NCI-H774 (cell line): ENCODE measurements at regions not wholly inside any gene's neighbourhood (a gene's known extent, or its start where the extent isn't known, plus 50 kb on each side); places are given as distances from the start of the nearest gene placed in this dataset.

ENCODE experiments used
- DNase-seq: peaks from one replicate; lab custom pipeline; 2025; lab: John Stamatoyannopoulos, UW

DNA sequence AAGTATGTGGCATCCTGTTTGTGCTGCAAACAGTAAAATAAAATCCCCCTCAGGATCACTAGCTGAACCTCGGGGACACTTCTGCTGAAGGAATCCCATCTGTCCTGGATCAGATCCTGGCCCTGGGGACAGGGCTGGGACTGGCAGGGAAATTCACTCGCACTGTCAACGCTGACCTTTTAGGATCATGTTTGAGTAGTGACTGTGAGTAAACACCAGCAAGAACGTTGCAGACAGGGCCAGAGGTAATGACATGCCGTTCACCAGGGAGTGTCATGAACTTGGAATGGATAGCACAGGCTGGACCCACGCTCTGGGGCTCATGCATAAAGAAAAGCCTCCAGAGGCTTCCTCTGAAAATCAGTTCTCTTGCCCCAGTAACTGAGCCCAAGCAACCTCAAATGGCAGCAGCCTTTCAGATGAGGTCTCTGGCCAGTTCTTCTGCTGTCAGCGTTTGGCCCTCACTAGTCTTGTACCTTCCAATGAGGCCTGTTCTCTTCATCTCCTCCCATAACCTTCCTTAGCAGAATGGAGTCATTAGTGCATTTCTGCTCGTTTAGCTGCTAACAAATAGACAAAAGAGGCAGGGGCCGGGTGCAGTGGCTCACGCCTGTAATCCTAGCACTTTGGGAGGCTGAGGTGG, 51.0 kb upstream of the BARX2 start:
- DNase-seq: peak; percentile 73

DNA sequence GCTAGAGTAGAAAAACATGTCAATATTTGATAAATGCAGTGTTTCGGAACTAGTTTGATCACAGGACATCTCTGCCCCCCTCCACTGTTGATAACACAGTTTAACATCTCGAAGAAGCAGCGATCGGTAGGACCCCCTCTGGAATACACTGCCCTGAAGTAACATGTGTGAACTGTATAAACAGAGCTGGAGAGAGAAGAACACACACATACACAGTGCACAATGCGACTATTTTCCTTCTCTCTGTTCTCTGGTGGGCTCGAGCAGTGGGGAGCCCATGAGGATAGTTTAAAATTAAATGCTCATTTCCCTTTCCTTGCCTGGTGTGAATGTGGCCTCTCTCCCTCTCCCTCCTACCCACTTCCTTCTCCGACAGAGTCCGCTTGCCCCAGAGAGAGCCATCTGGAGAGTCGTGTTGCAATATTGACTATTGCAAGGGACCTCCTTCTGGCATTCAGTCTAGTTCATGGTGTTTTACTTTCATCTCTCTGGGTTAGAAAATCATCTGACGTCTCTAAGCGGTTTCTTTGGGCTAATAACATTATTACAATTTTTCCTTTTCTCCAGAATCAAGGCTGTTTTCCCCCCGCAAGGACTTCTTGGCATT, 51.6 kb upstream of the BARX2 start:
- DNase-seq: peak; percentile 50

DNA sequence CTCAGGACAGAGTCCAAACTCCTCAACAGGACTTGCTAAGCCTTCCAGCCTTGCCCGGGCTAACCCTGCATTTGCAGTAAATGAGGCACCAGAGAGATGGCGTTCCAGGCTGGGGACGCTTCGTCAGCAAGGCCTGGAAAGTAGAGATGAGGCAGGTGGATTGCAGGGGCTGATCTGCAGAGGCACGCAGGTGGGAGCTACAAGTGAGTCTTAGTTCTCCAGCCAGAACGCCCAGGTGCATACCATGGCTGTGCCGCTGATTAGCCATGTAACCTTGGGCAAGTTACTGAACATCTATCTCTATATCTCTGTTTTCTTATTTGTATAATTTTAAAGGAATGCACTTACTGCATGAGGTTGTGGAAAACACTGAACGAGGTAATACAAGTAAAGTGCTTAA, 52.7 kb upstream of the BARX2 start:
- no peak for DNase-seq

DNA sequence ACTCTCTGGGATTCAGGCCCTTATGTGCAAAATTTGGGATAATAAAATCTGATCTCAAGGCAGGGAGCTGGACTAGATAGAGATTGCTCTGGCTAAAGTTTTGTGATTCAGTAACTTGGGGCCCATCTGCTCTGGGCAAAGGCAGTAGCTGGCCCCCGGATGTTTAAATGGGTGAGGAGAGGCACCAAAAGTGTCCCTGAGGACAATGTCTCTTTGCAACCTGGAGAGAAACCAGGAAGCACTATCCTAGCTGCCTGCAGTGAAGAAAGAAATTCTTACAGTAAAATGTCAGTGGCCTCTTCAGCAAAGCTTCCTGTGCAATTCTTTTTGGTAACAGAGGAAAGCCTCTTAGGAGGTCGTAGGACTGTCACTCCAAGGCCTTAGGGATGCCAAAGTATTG, 54.6 kb upstream of the BARX2 start:
- no peak for DNase-seq

DNA sequence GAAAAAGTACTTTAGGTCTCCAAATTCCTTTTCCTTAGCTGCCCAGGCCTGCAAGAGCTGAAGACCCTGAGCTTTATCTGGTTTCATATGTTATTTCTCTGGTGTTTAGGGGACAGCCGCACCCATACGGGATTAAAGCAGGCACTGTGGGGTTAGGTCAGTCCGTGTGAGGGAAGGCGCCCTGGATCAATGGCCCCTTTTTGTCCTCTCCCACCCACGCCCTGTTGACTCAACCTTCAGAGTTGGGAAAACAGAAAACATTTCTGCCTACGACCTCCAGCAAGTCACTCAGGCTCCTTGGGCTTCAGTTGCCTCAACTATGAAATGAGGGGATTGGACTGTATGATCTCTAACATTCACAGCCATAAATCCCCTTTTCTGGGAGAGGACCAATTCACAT, 55.2 kb upstream of the BARX2 start:
- DNase-seq: no peak

DNA sequence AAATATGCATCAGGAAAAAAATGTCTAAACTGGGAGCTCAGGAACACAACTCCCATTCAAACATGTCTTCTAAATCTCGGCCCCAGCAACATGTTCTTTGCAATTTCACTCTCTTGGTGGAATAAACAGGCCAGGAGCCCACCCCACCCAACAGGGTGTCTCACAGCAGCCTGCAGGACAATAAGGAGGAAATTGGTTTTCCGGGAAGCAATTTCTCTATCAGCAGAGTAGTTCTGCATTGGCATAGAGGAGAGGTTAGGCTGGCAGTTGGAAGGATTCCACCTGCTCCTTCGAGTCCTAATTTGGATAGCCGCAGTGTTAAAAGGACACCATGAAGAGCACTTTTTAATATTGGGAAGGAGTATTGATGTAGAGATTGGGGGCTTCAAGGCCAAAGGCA, 55.9 kb upstream of the BARX2 start:
- no peak for DNase-seq

DNA sequence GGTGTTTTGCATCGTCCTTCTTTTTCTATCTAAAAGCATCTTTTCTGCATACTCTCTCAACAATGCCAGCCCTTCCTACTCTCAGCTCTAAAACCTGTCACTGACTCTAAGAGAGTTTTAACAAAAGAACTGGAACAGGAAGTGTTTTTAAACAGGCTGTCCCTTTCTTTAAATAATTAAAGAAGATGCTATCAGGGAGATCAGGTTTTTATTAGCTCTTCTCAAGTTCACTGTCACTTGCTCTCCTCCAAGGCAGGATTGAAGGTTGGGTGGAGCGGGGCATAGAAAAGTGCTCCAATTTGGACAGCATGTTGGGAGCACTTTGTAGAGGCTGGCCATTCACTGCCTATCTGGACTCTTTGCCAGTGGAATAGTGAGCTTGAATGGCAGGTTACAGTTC, 56.4 kb upstream of the BARX2 start:
- DNase-seq: no peak

DNA sequence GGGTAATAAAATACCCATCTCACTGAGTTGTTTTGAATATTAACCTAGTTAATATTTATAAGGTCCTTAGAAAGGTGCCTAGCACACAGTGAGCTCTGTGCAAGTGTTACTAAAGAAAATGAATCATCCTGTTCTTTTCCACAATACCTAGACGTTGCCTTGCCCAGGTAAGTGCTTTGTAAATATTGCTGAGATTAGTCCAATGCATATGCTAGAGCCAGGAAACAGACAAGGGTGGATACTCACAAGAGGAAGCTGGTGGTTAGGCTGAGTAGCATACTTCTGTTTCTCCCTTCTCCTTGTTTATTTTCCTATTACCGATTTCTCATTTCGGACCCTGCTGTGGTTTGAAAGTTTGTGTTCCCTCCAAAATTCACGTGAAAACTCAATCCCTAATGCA, 58.1 kb upstream of the BARX2 start:
- DNase-seq: peak; percentile 58

DNA sequence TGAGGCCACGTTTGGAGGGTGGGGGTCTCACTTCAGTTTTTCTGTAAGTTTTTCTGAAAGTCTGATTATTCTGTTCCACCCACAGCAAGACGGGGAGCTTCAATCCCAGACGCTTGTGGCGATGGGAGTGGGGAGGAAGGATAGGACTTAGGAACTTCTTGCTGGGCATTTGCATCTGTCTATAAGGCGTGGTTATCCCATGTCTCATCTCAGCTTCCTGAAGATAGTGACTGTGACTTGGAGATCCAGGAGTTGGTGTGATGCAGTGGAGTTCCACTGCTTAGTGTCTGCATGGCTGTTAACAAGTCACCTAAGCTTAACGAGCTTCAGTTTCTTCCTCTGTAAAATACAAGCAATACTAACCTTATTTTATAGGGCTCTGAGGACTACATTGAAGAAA, 58.9 kb upstream of the BARX2 start:
- DNase-seq: no peak

DNA sequence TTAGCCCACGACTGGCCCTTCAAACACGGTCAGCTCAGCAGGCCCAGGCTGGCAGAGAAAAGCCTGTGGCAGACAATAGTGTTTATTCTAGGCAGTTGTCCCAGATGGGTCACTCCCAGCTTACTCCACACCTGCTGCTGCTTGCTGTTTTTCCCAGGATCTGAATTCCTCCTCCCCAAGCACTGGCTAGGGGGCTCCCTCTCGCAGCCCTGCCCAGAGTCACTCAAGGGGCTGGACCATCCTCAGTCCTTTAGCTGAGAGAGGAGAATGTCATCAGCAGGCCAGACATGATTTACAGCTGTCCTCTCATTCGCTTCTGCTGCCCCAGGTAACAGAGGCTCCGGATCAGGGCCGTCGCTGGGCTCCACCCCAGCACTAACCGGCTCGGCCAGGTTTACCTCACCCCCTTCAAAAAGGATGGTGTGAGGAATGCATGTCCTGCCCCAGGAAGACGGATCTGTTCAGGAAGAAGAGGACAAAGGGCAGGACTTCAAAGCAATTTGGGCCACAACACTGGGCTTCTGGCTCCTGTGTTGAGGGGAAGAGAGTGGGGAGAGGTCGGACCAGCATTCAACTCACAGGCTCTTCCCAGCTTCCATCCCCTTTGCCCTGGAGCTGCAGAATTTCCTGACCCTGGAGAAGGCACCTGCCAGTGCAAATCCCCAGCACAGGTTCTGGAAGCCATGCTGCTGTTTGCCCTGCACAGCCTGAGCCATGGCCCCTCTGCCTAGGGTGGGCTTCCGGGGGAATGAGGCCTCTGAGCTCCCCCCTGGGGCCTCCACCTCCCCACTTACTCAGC, 59.7 kb upstream of the BARX2 start:
- peak; percentile 87 for DNase-seq

DNA sequence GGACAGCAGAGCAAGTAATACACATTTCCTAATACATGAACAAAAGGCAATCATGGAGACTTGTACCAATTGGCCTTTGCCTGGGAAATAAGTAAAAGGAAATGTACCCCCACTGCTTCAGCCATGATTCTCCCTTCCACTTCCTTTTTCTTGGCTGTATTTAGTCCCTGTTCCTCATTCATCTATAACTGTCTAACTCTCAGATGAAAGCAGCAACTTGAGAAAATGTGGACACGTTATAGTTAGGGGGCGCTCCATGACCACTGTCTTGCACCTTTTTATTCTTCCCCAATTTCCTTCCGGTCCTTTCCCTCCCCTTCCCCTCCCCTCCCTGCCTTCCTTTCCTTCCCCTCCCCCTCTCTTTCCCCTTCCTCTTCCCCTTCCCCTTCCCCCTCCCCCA, 61.3 kb upstream of the BARX2 start:
- no peak for DNase-seq

DNA sequence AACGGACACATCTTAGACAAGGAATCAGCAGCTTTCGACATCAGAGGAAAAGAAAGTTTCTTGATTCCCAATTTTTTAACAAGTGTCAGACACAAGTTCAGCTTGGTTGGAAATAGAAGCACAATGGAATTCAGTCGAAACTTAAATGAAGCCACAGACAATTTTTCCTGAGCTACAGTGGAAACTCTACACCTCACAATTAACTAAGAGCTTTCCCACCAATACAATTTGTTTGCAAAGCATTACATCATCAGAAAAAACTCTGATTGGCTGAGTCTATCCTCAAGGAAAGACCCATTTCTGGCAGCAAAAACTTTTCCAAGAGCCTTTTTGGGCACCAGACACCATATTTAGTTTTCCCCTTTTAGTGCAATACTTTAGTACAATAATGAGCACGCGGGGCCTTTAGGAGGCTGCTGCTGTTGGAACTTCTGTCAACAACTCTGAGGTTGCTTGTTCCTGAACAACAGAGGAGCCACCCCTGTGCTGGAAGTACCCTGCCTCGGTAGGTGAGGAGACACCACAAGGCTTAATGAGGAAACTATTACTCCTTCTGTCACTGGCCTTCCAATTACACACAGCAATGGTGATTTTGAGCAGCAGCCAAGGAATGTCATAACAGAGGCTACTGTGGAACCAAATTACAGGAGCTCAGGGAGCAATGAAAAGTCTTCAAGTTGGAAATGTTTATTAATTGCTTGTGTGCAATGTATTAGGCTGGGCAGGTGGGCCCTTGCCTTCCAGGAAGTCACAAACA, 61.9 kb upstream of the BARX2 start:
- peak; percentile 63 for DNase-seq

DNA sequence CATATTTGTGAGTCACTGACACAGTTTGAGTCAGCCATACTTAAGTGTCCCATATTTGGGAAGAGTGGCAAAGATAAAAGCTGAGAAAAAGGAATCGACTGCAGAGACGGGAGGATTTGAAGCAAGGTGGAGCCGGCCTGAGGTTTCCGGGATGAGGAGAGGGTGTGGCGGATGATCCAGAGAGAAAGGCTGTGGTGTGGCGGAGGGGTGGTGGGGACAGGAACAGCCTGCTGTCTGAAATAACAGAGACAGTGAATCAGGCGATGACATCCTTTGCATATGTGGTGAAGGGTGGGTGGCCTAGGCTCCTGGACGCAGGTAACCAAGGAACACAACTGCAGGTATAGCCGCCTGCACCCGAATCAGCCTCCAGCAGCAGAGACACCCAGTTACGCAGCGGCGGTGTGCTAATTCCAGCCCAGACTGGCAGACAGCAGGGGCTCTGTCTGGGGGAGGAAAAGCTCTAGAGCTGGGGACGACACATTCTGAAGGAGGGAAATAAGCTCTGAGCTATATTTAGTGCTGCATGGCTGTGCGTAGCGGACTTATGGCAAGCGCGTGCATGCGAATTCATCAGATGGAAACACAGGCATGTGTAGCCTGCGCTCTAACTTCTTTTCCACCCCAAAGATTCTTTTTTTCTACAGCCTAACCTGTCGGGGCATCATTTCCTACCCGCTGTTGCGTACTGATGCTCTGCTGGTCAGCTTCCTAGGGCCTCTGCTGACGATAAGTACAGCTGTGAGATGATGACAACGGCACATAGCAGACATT, 62.7 kb upstream of the BARX2 start:
- DNase-seq: no peak

DNA sequence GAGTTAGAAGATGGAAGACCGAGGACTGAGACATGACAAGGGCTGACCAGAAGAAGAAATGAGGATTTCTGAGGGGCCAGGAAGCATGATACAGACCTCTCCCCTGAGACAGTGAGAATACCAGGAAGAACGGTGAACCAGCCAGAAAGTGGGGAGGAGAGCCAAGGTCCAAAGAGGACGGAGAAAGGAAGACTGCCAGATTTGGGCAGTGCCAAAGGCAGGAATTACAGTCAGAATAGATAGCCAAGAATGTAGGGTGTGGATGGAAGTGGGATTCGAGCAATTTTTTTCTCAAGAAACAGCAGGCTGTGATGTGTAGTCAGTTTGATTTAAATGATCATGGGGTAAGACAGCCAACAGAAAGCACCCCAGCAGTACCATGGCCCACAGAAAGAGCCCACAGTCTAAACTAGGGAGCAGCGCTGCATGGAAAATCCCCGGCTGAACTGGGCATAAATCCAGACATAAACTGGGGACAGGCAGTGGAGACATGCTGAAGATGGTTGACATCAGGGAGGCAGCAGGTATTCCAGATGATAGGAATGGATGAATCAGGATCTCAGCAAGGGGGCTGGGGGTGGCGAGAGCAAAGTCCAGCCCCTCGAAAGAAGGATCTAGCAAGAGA, 67.3 kb upstream of the BARX2 start:
- DNase-seq: no peak

DNA sequence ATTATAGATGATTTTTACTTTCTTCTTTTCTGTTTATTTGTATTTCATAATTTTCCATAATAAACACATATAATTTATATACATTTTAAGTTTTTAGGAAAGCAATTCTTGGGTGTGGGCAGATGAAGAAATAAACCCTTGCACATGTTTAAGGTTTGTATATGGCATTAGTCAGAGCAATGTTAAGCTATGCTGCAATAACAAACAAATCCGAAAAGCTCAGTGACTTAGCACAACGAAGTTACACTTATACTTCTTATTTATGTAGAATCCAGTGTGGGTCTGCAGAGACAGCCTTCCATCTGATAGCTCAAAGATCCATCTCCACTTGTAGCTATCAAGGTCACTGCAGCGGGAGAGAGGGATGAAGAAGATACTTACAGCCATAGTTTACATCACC, 68.5 kb upstream of the BARX2 start:
- no peak for DNase-seq

DNA sequence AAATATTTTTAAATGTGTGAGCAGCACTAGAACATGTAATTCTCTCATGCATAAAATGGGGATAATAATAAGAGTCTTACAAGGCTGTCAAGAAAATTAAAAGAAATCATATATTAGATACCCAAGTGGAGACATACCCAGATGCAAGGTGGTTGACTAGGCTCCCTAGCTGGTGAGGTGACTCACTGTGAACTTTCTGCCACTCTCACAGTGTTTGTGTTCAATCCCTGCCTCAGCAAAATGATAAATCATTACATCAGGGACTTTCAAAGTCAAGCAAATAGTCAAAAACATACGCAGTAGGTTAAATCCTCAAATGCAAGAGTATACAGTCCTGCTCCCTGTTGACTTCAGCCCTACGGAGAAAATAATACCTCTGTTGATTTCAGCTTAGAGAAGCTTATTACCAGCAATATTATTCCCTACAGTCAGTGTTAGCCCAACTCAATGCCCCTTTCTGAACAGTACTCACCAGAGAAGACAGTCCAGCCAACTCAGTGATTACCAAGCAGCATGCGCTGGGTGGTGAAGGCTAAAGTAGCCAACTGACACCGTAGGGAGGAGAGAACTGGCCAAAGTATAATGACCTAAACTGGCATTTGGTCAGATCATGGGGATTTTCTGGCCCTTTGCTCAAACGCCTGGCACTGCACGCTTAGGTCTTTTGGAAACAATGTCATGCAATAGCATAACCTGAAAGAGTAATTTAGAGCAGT, 73.1 kb upstream of the BARX2 start:
- DNase-seq: no peak

DNA sequence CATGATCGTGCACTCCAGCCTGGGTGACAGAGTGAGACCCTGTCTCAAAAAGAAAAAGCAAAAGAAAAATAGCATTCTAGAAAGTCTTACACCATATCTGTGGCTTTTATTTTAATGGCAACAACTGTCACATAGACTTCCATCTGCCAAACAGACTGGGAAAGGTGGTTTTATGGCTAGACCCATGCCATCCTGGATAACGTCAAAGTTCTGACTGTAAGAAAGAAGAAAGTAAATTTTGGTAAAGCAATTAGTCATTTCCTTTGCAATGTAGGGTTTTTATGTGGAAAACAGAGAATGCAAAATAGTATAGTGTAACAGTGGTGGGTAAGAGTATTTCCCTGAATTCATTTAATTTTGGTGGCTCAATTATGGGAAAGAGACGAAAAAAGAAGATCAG, 75.5 kb upstream of the BARX2 start:
- no peak for DNase-seq

DNA sequence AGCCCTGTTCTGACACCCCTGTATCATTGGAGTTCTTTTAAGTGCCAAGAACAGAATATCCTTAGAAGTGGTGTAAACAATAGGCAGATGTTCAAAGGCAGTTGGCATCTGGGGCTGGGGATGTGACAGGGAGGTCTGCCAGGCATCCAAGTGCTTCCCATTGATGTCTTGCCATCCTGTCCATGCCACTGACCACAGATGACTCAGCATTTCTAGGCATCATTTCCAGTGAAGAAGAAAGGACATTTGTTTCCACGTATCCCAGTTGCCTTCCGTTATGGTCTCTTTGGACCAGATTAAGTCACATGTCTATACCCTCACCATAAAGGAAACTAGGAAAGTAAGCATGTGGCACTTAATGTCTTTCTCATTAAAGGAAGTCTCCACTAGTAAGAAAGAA, 76.7 kb upstream of the BARX2 start:
- DNase-seq: no peak

DNA sequence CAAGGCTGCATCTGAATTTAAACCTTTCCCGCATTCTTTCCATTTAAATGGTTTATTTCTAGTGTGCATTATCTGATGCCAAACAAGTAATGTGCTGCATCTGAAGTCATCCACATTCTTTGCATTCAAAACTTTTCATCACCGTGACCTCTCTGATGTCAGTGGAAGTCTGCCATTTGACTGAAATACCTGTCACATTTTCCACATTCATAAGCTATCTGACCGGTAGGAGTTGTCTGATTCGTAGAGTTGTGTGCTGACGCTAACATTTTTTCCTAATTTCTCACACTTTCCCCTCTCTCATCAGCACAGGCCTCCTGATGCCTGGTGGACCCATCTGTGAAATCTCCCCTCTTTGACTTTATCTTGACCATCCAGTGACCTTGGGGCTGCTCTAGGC, 79.9 kb upstream of the BARX2 start:
- DNase-seq: no peak

DNA sequence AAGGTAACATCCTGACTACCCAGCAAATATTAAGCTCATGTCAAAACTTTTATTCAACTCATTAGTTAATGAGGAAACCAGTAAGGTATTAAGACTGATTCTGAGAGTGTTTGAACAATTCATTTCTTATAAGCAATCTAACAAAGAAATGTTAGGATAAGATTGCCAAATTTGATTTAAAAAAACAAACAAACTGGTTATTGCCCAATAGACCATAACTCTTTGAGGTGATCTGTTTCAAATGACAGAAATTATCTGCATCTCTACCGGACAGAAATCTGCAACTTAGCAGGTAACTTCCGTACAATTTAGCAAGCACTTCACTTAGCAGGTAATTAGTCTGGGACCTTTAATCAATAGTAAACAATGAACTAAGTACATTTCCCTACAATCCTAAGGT, 82.9 kb upstream of the BARX2 start:
- DNase-seq: no peak

DNA sequence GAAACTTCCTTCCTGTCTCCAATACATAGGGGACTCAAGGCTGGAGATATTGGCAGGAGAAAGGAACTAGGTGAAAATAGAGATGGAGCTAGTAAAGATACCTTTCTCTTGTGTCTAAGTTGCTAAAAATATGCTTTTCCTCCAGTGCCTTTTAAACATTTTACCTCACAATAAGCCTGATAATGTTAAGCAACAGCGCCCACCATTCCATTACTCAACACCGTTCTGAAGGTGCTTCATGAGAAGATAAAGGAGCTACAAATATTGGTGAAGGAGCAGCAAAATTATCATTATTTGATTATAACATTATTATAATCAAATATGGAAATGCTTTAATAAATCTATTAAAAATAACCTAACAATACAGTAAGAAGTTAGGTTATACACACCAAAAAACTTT, 83.6 kb upstream of the BARX2 start:
- no peak for DNase-seq
